ENCODE measurements at regions not wholly inside any gene's neighbourhood (a gene's known extent, or its start where the extent isn't known, plus 50 kb on each side); places are given as distances from the start of the nearest gene placed in this dataset.

- ChIA-PET POLR2A (no interaction called here), CTCF (interaction anchor here (1.0 kb wide), 1 partner anchor 13 kb away, joined by 3 read pairs; no protein-coding TSS in a partner anchor)
- DNase-seq (ENCODE audit: extremely low spot score), result no peak
- TF ChIP-seq CTCF (IDR thresholded peaks at IDR 0.05; ENCODE audit: control extremely low read depth, extremely low read depth, low read depth, missing control alignments), result no peak
Measured at GRCh38 chr6:148239801-148240460, 102.7 kb upstream of the SASH1 start.

- ChIA-PET CTCF (interaction anchor here (1.0 to 1.7 kb wide), 2 partner anchors 14 to 63 kb away, joined by 3 to 5 read pairs; no protein-coding TSS in a partner anchor), POLR2A (no interaction called here)
- DNase-seq (ENCODE audit: extremely low spot score), result no peak
- no peak for TF ChIP-seq CTCF (IDR thresholded peaks at IDR 0.05; ENCODE audit: control extremely low read depth, extremely low read depth, low read depth, missing control alignments)
Measured at GRCh38 chr6:148240461-148240840, 102.2 kb upstream of the SASH1 start.

DNA sequence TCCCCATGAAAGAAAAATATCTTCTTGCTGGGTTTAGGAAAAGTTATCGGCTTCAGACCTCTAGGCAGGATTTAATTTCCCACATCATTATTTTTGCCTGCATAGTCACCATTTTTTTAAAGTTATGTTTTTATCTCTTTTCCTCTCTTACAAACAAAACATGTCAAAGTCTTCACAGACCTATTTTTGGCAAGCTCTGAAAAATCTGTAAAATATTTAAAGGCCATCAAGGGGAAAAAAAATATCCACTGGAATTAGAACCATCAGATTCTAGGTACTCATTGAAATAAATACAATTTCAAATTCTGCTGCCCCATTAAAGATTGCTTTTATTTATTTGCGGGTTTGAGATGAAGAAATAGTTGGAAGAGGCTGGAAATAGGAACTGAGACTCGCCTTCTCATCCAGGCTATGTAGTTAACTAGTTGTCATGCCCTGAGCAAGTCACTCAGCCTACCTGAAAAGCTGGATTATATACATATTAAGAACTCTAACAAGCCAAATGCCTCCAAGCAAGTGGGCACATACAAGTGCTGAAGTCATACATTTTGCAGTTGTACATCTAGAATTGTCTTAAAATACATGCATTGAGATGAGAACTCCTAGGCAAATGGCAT, 101.7 kb upstream of the SASH1 start:
- CTCF ChIA-PET, result interaction anchor here (1.0 to 1.7 kb wide), 2 partner anchors 14 to 64 kb away, joined by 3 to 5 read pairs; no protein-coding TSS in a partner anchor
- POLR2A ChIA-PET, result no interaction called here
- DNase-seq (ENCODE audit: extremely low spot score), result no peak
- TF ChIP-seq CTCF (IDR thresholded peaks at IDR 0.05; ENCODE audit: control extremely low read depth, extremely low read depth, low read depth, missing control alignments), result no peak

- POLR2A ChIA-PET, result no interaction called here
- no peak for DNase-seq (ENCODE audit: extremely low spot score)
- CTCF ChIA-PET, result interaction anchor here (1.2 to 1.7 kb wide), 2 partner anchors 8 to 65 kb away, joined by 3 to 5 read pairs; no protein-coding TSS in a partner anchor
- TF ChIP-seq CTCF (IDR thresholded peaks at IDR 0.05; ENCODE audit: control extremely low read depth, extremely low read depth, low read depth, missing control alignments), result no peak
Measured at GRCh38 chr6:148242180-148242579, 100.5 kb upstream of the SASH1 start.

- POLR2A ChIA-PET, result no interaction called here
- TF ChIP-seq CTCF (IDR thresholded peaks at IDR 0.05; ENCODE audit: control extremely low read depth, extremely low read depth, low read depth, missing control alignments), result no peak
- no peak for DNase-seq (ENCODE audit: extremely low spot score)
- CTCF ChIA-PET, result interaction anchor here (1.5 kb wide), 1 partner anchor 67 kb away, joined by 8 read pairs; no protein-coding TSS in a partner anchor
Measured at GRCh38 chr6:148244217-148244935, 98.3 kb upstream of the SASH1 start.

DNA sequence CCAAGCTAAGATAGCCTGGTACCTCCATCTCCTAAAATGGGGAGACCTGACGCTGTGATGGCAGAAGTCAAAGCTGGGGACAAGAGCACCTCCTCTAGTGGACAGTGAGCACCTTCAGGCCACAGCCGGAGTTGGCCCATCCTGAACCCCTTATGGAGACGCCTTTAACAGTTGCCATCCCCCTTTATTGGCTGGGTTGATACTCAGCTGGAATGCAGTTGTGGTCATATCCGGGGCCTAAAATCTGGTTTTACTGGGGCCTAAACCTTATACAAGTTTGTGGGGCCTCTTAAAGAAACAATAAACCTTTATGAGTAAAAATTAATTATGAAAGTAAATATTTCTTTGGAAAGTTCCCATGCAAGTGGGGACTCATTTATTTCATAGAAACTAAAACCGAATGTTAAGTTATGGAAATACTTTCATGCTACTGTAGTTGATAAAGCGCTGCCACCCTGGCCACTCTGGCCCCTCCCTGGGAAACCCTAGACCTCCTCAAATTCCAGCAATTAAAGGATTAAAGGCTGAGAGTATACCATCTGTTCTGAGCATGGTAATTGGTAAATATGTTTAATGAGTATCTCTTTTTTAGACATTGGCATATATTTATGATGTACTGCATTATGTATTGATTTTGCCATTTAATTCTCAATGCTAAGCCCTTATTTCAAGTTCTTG, 95.1 kb upstream of the SASH1 start:
- ChIA-PET CTCF (interaction anchor here (0.8 to 1.0 kb wide), 2 partner anchors 8 to 10 kb away, joined by 3 read pairs; no protein-coding TSS in a partner anchor), POLR2A (no interaction called here)
- no peak for DNase-seq (ENCODE audit: extremely low spot score)
- TF ChIP-seq CTCF (IDR thresholded peaks at IDR 0.05; ENCODE audit: control extremely low read depth, extremely low read depth, low read depth, missing control alignments), result no peak

All from GM10248 (cell line).